Ascending aorta (tissue), 2 donors: ENCODE measurements at regions not wholly inside any gene's neighbourhood (a gene's known extent, or its start where the extent isn't known, plus 50 kb on each side); places are given as distances from the start of the nearest gene placed in this dataset.
A peak's percentile ranks its signal among the peaks of the same experiment; 100 is the strongest.

Experiments used
- DNase-seq, 2 donors: peaks; one replicate each; pipeline ENCODE4 v3.0.0-alpha.2; 2019; ENCODE audit warnings: low spot score in 2 of 2
- H3K27ac ChIP-seq, 2 donors: fragments of 200-600 bp; sonication (generic); one replicate each; pipeline ENCODE4 v1.5.1; 2016 to 2017; ENCODE audit warnings: mild to moderate bottlenecking in 1 of 2
- H3K27me3 ChIP-seq: fragments of 200-600 bp; sonication (generic); one replicate; pipeline ENCODE4 v1.5.1; 2017
- H3K36me3 ChIP-seq, 2 donors: fragments of 200-600 bp; sonication (generic); one replicate each; pipeline ENCODE4 v1.5.1; 2016
- H3K4me1 ChIP-seq, 2 donors: fragments of 200-600 bp; sonication (generic); one replicate each; pipeline ENCODE4 v1.5.1; 2016 to 2017; ENCODE audit warnings: mild to moderate bottlenecking in 1 of 2
- H3K4me3 ChIP-seq, 2 donors: fragments of 200-600 bp; sonication (generic); one replicate each; pipeline ENCODE4 v1.5.1; 2016 to 2017; ENCODE audit warnings: mild to moderate bottlenecking in 1 of 2
- H3K9me3 ChIP-seq, 2 donors: fragments of 200-600 bp; sonication (generic); one replicate each; pipeline ENCODE4 v1.5.1; 2016
- CTCF ChIP-seq, 3 experiments: fragments of 200-600 bp in 2 of 3; fragments of 450-650 bp in 1 of 3; sonication (generic) in 2 of 3; IDR thresholded peaks; one replicate each; pipeline ENCODE4 v1.5.1; 2016 to 2019; ENCODE audit warnings: antibody characterized with exemption in 3 of 3, mild to moderate bottlenecking in 1 of 3, moderate library complexity in 1 of 3
- intact Hi-C: fragments of 100-400 bp; cut with DNase I; formaldehyde crosslinking; loops from one replicate; pipeline ENCODE4 v1.15.1; 2023

DNA sequence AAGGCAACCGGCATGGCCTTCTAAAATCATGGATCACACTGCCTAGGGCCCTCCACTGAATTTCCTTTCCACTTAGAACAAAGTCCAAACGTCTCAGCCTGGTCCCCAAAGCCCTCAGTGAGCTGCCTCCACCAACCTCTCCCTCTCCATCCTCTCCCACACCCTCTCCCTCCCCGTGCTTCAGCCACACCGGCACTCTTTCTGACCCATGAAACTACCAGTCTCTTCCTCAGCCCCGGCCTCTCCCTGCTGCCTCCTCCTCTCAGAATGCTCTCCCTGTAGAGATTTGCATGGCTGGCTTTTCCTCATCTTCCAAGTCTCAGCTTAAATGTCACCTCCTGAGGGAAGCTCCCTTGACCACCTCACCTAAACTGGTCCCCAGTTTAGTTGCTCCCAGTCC, 219.0 kb upstream of the ZMIZ1 start:
- intact Hi-C loops: no loop called here
- TF ChIP-seq CTCF (IDR thresholded peaks at IDR 0.05): no peak
- Histone ChIP-seq H3K36me3 (no peaks in the 10 kb centered on the region), H3K4me1 (no peaks in the 10 kb centered on the region), H3K9me3 (no peaks in the 10 kb centered on the region), H3K27ac (no peak overlapping the region), H3K4me3 (no peak overlapping the region), H3K27me3 (no peaks in the 10 kb centered on the region)
- DNase-seq: peak in 1 of 2 donors; percentile 16

DNA sequence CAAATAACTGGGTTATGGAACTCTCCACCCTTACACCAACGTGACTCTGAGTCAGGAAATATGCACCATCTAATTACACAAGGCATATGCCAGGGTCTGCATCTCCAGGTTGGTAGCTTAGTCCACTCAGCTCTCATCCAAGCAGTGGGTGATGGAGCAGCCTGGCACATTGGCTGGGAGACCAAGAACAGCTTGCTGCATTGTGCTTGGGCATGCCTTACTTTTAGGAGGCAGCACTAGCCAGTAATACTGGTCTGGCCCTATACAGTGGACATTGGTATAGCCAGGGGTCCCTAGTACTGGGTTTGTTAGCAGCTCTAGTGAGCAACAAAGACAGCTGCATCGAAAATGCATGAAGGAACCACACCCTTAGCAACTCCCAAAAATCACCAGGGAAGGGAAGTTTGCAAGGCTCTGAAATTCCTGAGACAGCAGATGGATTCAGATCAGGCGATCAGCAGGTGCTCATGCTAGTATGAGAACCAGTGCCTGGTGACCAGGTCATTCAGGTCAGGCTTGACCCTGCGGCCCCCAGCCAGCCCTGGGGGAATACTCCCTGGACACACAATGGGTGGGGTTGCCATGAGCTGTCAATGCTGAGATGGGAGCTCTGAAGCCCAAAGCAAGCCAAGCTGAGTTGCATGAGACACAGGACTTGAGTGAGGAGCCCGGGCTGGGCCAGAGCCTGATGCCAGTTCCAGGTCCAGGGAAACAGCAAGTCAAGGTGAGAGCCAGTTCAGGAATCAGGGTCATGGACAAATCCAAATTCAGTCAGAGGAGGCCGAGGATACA, 217.9 kb upstream of the ZMIZ1 start:
- no peaks in the 10 kb centered on the region for H3K27me3 ChIP-seq
- DNase-seq: no peak
- no peak overlapping the region for H3K27ac ChIP-seq
- no peaks in the 10 kb centered on the region for H3K4me1 ChIP-seq
- H3K4me3 ChIP-seq: no peak overlapping the region
- no peaks in the 10 kb centered on the region for H3K9me3 ChIP-seq
- intact Hi-C loops: no loop called here
- H3K36me3 ChIP-seq: no peaks in the 10 kb centered on the region
- TF ChIP-seq CTCF (IDR thresholded peaks at IDR 0.05): no peak

DNA sequence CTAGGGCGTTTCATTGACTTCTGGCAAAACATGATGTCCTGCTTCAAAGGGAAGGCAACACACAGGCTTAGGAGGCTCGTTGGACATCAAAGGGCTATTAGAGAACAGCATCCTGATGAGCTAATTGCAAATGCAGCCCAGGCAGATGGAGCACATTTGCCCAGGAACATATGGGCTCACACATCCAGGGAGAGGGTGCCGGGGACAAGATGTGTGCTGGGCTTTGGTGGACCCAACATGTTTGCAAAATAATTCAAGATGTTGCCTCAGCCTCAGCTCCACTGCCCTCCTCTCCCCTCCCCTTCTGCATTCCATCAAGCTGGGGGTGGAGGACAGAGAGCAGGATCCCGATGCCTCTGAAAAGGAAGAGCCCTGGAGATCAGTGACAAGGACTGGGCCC, 217.1 kb upstream of the ZMIZ1 start:
- Histone ChIP-seq H3K36me3 (no peaks in the 10 kb centered on the region), H3K27me3 (no peaks in the 10 kb centered on the region), H3K9me3 (no peaks in the 10 kb centered on the region), H3K4me3 (no peak overlapping the region), H3K4me1 (no peaks in the 10 kb centered on the region), H3K27ac (no peak overlapping the region)
- intact Hi-C loops: no loop called here
- DNase-seq: no peak
- no peak for TF ChIP-seq CTCF (IDR thresholded peaks at IDR 0.05)

GRCh38 chr10:78852466-78853240, 216.1 kb upstream of the ZMIZ1 start:
- Histone ChIP-seq H3K27ac (no peak overlapping the region), H3K27me3 (no peaks in the 10 kb centered on the region), H3K4me1 (no peaks in the 10 kb centered on the region), H3K9me3 (no peaks in the 10 kb centered on the region), H3K4me3 (no peak overlapping the region), H3K36me3 (no peaks in the 10 kb centered on the region)
- TF ChIP-seq CTCF (IDR thresholded peaks at IDR 0.05): no peak
- intact Hi-C loops: no loop called here
- DNase-seq: peak in 1 of 2 donors; percentile 53

DNA sequence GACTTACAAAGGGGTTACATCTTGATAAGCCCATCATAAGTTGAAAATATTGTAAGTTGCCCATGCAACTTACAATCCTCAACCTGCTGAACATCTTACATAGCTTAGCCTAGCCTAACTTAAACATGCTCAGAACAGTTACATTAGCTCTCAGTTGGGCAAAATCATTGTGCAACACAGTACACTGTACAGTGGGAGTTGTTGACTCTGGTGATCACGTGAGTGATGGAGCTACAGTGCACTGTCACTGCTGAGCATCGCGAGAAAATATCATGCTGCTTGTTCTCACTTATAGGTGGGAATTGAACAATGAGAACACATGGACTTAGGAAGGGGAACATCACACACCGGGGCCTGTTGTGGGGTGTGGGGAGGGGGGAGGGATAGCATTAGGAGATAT, 214.9 kb upstream of the ZMIZ1 start:
- DNase-seq: peak in 1 of 2 donors; percentile 2
- Histone ChIP-seq H3K4me1 (no peaks in the 10 kb centered on the region), H3K9me3 (no peaks in the 10 kb centered on the region), H3K36me3 (no peaks in the 10 kb centered on the region), H3K27ac (no peak overlapping the region), H3K4me3 (no peak overlapping the region), H3K27me3 (no peaks in the 10 kb centered on the region)
- no peak for TF ChIP-seq CTCF (IDR thresholded peaks at IDR 0.05)
- intact Hi-C loops: no loop called here
